ENCODE measurements at regions not wholly inside any gene's neighbourhood (a gene's known extent, or its start where the extent isn't known, plus 50 kb on each side); places are given as distances from the start of the nearest gene placed in this dataset.

DNA sequence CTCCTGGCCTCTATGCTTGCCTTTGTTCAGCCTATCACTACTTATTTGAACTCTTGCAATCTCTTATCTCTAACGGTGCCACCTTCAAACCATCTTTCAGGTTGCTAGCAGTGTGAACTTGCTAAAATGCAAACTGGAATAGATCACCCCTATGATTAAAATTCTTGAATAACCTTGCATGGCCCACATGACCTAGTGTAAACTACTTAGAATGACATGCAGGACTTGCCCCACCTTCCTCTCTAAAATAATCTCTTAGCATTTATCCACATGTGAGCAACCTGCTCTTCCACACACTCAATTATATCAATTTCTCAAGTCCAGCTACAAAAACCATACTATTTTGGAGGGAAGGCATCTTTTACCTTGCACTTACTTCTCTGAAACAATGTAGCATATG lies 137.6 kb downstream of the ETAA1 start:
- TF ChIP-seq, protein P1, sequence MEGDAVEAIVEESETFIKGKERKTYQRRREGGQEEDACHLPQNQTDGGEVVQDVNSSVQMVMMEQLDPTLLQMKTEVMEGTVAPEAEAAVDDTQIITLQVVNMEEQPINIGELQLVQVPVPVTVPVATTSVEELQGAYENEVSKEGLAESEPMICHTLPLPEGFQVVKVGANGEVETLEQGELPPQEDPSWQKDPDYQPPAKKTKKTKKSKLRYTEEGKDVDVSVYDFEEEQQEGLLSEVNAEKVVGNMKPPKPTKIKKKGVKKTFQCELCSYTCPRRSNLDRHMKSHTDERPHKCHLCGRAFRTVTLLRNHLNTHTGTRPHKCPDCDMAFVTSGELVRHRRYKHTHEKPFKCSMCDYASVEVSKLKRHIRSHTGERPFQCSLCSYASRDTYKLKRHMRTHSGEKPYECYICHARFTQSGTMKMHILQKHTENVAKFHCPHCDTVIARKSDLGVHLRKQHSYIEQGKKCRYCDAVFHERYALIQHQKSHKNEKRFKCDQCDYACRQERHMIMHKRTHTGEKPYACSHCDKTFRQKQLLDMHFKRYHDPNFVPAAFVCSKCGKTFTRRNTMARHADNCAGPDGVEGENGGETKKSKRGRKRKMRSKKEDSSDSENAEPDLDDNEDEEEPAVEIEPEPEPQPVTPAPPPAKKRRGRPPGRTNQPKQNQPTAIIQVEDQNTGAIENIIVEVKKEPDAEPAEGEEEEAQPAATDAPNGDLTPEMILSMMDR (IDR thresholded peaks at IDR 0.05): no peak
- TF ChIP-seq POLR2A (IDR thresholded peaks at IDR 0.05): no peak

Data from adrenal gland (tissue), 5 donors.